GM12873 (cell line): ENCODE measurements at regions not wholly inside any gene's neighbourhood (a gene's known extent, or its start where the extent isn't known, plus 50 kb on each side); places are given as distances from the start of the nearest gene placed in this dataset.

ENCODE experiments used
- CTCF ChIP-seq: IDR thresholded peaks from 2 replicates; pipeline ENCODE4 v1.5.1; 2012; ENCODE audit warnings: low read depth, mild to moderate bottlenecking, moderate library complexity, low read length, control low read depth; ENCODE audit not compliant: insufficient read depth; ENCODE audit errors: missing control alignments

GRCh38 chr20:56855708-56856107, 226.6 kb downstream of the TFAP2C start:
- no peak for TF ChIP-seq CTCF

GRCh38 chr20:56857950-56858349, 228.8 kb downstream of the TFAP2C start:
- no peak for TF ChIP-seq CTCF

- TF ChIP-seq CTCF, result no peak
Measured at GRCh38 chr20:56859039-56859800, 230.1 kb downstream of the TFAP2C start.

- TF ChIP-seq CTCF, result no peak
Measured at GRCh38 chr20:56859801-56860261, 230.7 kb downstream of the TFAP2C start.

GRCh38 chr20:56860413-56860812, 231.3 kb downstream of the TFAP2C start:
- no peak for TF ChIP-seq CTCF

GRCh38 chr20:56861590-56861989, 232.5 kb downstream of the TFAP2C start:
- TF ChIP-seq CTCF, result no peak

GRCh38 chr20:56865055-56865454, 235.9 kb downstream of the TFAP2C start:
- no peak for TF ChIP-seq CTCF

GRCh38 chr20:56867128-56867527, 238.0 kb downstream of the TFAP2C start:
- no peak for TF ChIP-seq CTCF
